ENCODE measurements at regions not wholly inside any gene's neighbourhood (a gene's known extent, or its start where the extent isn't known, plus 50 kb on each side); places are given as distances from the start of the nearest gene placed in this dataset.

DNA sequence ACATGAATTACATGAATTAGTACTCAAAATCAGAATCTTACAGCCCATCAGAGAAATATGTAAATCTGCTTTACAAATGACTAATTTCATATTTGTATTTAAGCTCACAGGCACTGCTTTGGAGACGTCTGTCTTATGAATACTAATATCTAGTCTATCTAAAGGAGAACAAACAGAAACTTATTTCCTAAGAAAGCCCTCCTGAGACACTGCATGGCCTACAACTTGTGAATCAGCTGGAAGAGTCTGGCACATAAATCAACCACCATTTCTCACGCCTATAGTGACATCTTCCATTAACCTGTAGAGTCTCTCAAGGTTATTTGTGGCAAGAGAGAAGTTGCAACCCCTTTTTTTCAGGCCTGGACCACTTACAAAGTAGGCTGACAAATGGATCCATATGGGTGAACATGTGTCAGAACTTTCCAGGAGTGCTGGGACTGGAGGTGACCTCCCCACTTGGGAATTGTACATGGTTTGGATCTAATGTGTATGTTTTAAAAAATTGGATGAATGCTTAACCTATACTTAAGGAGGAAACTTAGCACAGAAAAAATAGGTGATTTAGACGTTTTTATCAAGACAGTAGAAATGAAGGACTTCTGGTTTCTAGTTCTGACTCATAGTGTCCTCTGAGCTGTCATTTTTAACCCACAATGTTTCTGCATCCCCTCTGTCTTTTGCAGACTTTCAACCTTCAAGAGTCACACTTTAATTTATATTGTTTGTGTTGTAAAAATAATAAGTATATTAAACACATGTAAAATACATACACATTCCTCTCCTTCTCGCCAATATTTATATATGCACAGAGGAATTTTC lies 83.2 kb upstream of the ARHGAP24 start:
- DNase-seq (ENCODE audit: low read depth in 3 of 3) = no peak

DNA sequence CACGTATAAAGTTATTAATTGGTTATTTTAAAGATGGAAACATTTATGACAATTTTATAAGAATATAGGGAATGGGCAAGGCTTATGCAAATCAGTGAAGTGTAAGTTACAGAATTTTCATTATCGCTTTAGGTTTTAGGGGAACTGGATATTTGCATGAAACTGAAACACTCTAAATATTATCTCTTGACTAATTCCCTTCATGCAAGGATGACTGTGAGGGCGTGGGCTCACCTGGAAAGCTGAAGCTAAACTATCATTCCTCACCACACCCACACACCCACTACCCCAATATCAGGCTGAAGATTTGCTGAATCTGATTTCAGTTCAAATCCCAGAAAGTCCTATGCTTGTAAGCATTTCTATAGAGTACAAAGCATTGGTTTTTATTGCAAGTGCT lies 81.7 kb upstream of the ARHGAP24 start:
- no peak for DNase-seq (ENCODE audit: low read depth in 3 of 3)

DNA sequence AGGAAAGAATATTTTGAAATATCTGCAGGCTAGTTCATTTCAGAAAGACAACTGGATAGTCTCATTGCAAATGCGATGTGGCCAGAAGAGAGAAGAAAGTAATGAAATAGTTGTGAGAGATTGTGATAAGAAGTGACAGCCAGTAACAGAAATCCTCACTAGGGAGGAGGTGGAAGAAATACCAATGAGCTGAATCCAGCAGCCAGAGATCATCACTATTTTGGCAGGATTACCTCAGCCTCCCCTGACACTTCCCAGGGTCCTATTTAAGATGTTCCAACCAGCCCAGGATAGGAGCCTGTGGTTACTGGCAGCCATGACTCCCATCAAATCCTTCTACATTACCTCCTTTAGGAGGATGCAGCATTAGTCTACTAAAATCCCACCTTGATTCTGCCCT lies 76.7 kb upstream of the ARHGAP24 start:
- DNase-seq (ENCODE audit: low read depth in 3 of 3) = no peak

DNA sequence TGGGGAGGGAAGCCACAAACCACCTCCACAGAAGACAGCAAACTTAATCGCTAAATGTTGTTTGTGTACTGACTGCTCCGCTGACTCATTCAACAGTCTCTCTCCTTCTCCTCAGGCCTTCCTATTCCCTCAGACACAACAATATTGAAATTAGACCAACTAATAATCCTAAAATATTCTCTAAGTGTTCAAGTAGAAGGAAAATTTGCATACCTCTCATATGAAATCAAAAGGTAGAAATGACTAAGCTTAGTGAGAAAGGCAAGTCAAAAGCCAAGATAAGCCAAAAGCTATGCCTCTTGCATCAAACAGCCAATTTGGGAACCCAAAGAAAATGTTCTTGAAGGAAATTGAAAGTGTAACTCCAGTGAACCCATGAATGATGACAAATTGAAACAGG lies 75.7 kb upstream of the ARHGAP24 start:
- DNase-seq (ENCODE audit: low read depth in 3 of 3) = no peak

DNA sequence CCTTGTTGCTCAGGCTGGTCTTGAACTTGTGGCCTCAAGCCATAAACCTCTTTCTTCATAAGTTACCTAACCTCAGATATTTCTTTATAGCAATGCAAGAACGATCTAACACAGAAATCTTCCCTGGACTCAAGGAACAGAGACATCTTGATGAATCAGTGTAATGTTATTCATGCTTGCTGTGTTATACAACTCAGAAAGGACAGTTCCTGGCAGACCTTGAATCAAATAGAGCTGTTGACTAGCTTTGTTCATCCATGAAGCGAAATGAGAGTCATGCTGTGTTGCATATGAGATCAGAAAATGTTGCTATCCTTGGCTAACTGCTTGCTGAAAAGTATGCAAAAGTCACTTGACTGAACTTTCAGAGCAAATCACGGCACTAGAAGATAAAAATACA lies 72.6 kb upstream of the ARHGAP24 start:
- no peak for DNase-seq (ENCODE audit: low read depth in 3 of 3)

DNA sequence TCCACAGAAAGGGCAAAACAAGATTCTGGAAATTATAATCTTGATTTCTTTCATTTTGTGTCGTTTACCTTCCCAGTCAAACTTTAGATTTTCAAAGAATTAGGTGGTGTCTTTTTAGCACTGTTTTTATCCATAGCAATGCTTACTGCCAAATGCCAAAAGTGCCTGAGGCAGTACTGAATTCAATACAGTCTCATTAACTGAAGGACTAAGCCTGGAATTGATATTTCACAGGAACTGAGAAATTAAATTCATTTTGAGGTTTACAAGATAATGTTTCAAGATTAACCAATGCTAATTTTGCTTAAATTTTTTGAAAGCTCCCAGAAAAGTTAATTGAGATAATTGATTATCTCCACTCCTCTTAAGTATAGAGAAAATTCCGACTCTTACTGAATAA lies 68.8 kb upstream of the ARHGAP24 start:
- DNase-seq (ENCODE audit: low read depth in 3 of 3) = no peak

DNA sequence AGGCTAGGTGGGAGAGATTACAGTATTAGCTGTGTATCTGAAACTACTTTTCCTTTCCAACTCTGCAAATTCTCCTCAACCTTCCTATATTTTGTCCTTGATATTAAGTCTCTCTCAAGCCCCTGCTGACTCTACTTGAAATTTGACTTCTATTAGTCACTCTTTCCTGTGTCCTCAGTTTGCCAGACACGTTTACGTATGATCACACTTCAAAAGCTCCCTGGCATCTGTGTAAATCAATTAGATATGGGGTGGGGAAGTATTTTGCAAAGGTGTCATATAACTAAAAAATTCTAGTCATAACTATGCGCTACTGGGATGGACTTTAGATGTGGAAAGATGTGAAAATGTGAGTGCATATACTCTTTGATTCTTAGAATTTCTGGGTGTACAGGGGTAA lies 67.4 kb upstream of the ARHGAP24 start:
- DNase-seq (ENCODE audit: low read depth in 3 of 3) = no peak

DNA sequence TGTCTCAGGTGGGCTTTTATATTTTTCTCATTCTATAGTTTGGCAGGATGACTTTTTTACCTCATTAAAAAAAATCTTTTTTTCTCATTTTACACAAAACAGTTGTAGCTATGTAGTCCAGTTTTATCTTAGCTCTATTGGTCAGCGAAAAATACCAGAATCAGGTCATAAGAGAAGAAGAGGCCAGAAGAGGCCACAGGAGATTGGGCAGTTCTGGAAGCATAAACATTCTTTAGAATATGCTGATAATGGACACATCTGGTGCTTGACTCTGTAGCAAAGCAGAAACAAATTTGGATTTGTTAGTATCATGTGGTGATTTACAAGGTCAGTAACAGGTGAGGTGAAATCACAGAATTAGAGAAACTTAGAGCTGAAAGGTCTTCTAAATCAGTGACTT lies 66.6 kb upstream of the ARHGAP24 start:
- no peak for DNase-seq (ENCODE audit: low read depth in 3 of 3)

DNA sequence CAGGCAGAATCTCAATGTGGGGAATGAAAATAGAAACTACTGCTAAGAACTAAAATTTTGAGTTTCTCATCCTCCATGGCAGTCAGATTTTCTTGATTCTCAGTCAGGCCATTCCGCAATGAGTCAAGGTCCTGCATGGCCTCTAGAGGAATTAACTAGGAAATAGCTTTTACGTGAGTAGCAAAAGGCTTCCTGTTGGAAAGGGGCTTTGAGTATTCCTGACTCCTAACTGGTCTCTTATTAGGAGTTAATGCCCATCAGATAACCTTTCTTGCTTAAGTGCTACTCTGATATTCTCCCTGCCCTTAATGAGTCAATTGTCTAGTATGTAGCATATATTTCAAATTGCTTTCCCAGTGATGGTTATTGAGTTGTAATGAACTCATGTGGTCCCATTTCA lies 65.7 kb upstream of the ARHGAP24 start:
- no peak for DNase-seq (ENCODE audit: low read depth in 3 of 3)

DNA sequence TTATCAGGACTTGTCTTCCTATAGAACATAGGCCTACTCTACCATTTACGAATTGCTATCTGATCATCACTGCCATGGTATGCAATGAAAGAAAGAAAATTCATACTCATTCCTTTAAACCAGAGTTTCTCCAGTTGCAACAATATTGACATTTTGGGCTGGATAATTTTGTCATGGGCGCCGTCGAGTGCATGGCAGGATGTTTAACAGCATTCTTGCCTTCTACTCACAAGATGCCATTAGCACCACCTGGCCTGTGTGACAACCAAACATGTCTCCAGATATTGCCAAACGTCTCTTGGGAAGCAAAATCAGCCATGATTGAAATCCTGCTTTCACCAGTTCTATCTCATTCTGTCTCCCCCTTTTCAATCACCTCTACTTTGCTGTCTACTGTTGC lies 63.6 kb upstream of the ARHGAP24 start:
- DNase-seq (ENCODE audit: low read depth in 3 of 3) = no peak

DNA sequence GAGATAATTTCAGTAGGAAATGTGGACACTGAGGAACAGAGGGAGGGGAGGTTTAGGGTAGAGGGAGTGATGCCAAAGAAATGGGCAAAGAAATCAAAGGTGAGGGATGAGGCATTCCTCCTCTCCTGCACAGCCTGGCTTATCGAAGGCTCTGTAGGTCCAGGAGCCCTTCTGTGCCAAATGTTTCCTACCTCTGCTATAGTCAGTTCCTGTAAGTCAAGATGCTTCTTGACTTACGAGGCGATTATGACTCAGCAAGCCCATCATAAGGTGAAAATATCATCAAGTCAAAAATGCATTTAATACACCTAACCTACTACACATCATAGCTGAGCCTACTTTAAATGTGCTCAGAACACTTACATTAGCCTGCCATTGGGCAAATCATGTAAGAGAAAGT lies 60.0 kb upstream of the ARHGAP24 start:
- no peak for DNase-seq (ENCODE audit: low read depth in 3 of 3)

DNA sequence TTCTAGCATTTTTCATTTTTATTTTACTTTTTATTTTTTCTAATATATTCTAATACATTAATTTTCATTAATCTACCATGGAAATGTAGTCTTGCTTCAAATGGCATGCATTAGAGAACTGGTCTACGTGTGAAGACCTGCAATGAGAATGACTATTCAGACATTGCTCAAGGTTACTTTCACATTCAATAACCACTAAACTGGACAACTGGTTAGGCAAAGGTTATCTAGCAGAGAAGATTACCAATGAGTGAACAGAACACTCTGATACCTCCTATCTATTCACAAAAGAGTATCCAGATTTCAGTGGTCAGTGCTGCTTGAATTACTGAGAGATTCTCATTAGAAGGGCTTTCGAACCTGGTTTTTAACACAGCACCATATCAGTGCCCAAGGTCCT lies 58.9 kb upstream of the ARHGAP24 start:
- DNase-seq (ENCODE audit: low read depth in 3 of 3) = no peak

DNA sequence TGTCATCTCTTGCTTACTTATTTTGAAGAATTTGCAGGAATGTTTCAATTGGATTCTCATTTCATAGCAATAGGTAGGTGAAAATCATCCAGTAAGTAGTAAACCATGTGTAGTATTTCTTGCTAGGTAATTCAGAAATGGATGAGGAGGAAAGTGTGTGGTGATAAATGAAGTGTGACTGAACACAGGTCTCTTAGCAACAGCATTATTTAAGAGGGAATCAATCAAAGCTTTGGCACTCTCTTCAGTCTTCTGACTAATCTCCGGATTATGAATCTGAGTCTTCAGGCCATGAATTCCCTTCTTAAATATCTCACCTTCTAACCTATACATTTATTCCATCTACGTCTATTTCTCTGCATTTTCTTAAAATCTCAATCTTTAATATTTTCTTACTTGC lies 55.8 kb upstream of the ARHGAP24 start:
- no peak for DNase-seq (ENCODE audit: low read depth in 3 of 3)

DNA sequence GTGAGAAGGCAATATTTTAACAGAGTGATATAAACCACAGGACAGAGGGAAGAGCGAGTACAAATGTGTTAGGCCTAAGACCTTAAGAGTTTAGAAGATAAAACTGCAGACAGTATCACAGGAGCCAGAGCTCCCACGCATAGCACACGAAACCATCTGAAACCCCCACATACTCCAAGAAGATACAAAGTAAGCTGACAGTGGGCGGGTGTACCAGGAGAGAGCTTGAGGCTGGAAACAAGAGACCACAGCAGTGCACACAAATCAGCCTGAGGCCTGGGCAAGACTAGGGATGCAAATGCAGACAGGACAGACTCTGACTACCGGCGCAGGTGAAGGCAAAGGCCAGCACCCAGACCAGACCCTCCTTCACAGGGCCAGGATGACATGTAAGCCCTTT lies 54.1 kb upstream of the ARHGAP24 start:
- no peak for DNase-seq (ENCODE audit: low read depth in 3 of 3)

DNA sequence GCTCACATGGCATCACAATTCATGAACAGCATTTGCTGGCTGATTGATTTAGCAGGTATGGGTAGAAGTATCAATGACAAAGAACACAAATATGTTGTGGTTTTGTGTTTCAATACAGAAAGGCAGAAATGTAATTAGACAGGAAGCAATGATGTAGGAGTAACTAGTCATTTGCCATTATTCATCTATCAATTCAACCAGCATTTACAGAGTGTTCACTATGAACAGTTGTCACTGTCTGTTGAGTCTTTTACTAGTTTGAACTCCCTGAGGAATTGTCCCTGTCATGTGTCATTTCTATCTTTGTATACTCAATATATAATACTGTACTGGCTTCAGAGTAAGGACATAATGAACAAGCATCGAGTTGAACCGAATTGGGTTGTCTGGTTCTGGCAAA lies 51.5 kb upstream of the ARHGAP24 start:
- no peak for DNase-seq (ENCODE audit: low read depth in 3 of 3)

Measured in stimulated activated CD4-positive, alpha-beta T cell treated with anti-CD3 and anti-CD28 coated beads, TNF-alpha, amount 100 ng/mL, for 48 hours (primary cell).